Activated T-cell treated with anti-CD3 and anti-CD28 coated beads, Interleukin-2, amount 50 U/mL, for 24 hours (primary cell): ENCODE measurements at regions not wholly inside any gene's neighbourhood (a gene's known extent, or its start where the extent isn't known, plus 50 kb on each side); places are given as distances from the start of the nearest gene placed in this dataset.
"Not testable (repeated sequence)": the region's sequence is repeated elsewhere in the genome, so short reads cannot be mapped to it uniquely, and the experiment has no call there.

ENCODE experiments used
- DNase-seq: peaks from one replicate; pipeline ENCODE4 v3.0.0-alpha.2; 2020
- H3K27ac Mint-ChIP-seq: 2 replicates; pipeline ENCODE4 v1.8.0; 2020; ENCODE audit warnings: mild to moderate bottlenecking, mixed read lengths
- H3K27me3 Mint-ChIP-seq: 2 replicates; pipeline ENCODE4 v1.8.0; 2020; ENCODE audit warnings: mixed read lengths
- H3K36me3 Mint-ChIP-seq: 2 replicates; pipeline ENCODE4 v1.8.0; 2020; ENCODE audit warnings: low read depth, mixed read lengths
- H3K4me1 Mint-ChIP-seq: 2 replicates; pipeline ENCODE4 v1.8.0; 2020; ENCODE audit warnings: low read depth, mixed read lengths
- H3K4me3 Mint-ChIP-seq: 2 replicates; pipeline ENCODE4 v1.8.0; 2020; ENCODE audit warnings: mild to moderate bottlenecking, moderate library complexity, mixed read lengths
- H3K9me3 Mint-ChIP-seq: 2 replicates; pipeline ENCODE4 v1.8.0; 2020; ENCODE audit warnings: mixed read lengths

DNA sequence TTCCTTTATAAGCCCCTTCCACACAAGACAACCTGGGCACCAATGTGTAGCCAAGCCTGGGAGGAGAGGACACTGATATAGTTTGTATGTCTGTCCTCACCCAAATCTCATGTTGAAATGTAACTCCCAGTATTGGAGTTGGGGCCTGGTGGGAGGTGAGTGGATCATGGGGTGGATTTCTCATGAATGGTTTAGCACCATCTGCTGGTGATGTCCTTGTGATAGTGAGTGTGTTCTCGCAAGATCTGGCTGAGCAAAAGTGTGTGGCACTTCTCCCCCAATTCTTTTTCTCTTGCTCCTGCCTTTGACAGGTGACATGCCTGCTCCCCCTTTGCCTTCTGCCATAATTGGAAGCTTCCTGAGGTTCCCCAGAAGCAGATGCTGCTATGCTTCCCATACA is 135.8 kb downstream of the USP31 start:
- Mint-ChIP-seq H3K4me3 (no peak overlapping the region), H3K4me1 (peaks cover 2% of the 10 kb centered on the region), H3K27ac (no peak overlapping the region), H3K36me3 (no peaks in the 10 kb centered on the region), H3K27me3 (peaks cover 18% of the 10 kb centered on the region), H3K9me3 (no peaks in the 10 kb centered on the region)
- no peak for DNase-seq

DNA sequence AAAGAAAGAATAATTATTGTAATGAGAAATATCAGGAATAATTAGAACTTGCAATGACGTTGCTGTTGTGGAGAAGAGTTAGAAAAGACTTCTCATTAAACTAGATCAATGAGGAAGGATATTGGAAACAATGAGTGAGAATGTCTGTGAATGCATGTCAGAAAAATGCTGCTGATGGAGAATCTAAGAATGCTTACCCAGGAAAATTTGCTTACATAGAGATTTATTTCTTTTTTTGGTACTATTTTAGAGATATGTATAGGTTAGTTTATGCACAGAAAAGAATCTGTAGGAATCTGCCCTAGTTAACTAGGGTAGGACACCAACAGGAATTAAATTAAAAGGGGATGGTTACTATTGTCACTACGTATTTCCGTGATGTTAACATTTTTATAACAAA is 140.2 kb downstream of the USP31 start:
- Mint-ChIP-seq H3K27ac (no peak overlapping the region), H3K4me1 (no peaks in the 10 kb centered on the region), H3K4me3 (no peak overlapping the region), H3K27me3 (peaks cover 29% of the 10 kb centered on the region), H3K9me3 (no peaks in the 10 kb centered on the region), H3K36me3 (no peaks in the 10 kb centered on the region)
- DNase-seq, result no peak

DNA sequence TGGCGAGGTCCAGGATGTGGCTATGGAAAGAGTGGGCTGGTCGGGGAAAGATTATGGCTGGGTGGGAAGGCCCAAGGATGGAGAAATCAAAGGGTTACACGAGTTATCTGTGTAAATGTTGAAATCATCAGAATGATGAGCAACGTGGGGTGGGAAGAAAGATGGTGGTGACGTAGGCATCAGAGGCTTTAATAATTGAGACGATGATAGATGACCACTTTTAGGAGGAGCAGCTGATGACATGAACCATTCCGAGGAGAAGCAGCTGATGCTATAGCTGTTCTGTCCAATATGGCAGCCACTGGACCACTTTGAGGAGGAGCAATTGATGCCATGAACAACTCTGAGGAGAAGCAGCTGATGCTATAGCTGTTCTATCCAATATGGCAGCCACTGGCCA is 141.2 kb downstream of the USP31 start:
- no peaks in the 10 kb centered on the region for H3K9me3 Mint-ChIP-seq
- H3K27me3 Mint-ChIP-seq, result peaks cover 26% of the 10 kb centered on the region
- no peaks in the 10 kb centered on the region for H3K36me3 Mint-ChIP-seq
- no peak for DNase-seq
- H3K4me1 Mint-ChIP-seq, result no peaks in the 10 kb centered on the region
- H3K4me3 Mint-ChIP-seq, result no peak overlapping the region
- H3K27ac Mint-ChIP-seq, result no peak overlapping the region

DNA sequence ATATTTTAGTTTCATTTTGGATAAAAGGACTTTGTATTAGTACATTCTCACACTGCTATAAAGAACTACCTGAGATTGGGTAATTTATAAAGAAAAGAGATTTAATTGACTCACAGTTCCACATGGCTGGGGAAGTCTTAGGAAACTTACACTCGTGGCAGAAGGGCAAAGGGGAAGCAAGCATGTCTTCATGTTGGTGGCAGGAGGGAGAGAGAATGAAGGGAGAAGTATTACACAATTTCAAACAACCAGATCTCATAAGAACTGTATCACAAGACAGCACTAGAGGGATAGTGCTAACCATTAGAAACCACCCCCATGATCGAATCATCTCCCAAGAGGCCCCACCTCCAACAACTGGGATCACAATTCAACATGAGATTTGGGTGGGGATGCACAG is 142.9 kb downstream of the USP31 start:
- no peak for DNase-seq
- no peak overlapping the region for H3K4me3 Mint-ChIP-seq
- H3K36me3 Mint-ChIP-seq, result no peaks in the 10 kb centered on the region
- H3K9me3 Mint-ChIP-seq, result no peaks in the 10 kb centered on the region
- no peaks in the 10 kb centered on the region for H3K4me1 Mint-ChIP-seq
- no peak overlapping the region for H3K27ac Mint-ChIP-seq
- H3K27me3 Mint-ChIP-seq, result peaks cover 32% of the 10 kb centered on the region

DNA sequence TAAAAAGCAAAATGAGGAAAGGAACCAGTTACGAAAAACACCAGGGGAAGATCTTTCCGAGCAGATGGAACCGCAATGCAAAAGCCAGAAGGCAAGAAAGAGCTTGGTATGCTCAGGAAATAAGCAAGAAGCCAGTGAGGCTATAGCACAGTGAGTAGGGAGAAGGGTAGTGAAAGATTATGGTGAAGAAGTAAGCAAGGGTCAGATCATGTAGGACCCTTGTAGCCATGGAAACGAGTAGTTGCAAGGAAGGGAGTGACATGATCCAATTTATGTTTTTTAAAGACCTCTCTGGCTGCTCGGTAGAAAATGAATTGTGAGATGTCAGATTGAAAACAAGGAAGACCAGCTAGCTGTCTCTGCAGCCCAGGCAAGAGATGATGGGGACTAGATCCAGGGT is 143.3 kb downstream of the USP31 start:
- H3K36me3 Mint-ChIP-seq, result no peaks in the 10 kb centered on the region
- peaks cover 32% of the 10 kb centered on the region for H3K27me3 Mint-ChIP-seq
- DNase-seq, result no peak
- H3K9me3 Mint-ChIP-seq, result no peaks in the 10 kb centered on the region
- no peaks in the 10 kb centered on the region for H3K4me1 Mint-ChIP-seq
- H3K4me3 Mint-ChIP-seq, result no peak overlapping the region
- H3K27ac Mint-ChIP-seq, result no peak overlapping the region

DNA sequence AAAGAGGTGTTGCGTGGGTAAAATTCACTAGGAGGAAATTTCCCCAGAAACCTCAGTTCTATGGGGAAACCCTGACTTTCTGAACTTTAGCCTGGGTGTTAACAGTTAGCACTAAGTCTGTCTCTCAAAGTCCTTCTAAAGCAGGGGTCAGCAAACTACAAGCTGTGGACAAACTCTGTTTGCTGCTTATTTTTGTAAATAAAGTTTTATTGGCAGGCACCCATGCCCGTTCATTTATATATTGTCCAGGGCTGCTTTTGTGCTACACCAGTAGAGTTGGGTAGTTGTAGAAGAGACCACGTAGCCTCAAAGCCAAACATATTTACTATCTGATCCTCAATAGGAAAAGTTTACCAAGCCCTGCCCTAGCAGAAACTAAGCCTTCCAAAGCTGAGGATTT is 159.7 kb downstream of the USP31 start:
- Mint-ChIP-seq H3K27me3 (peaks cover 21% of the 10 kb centered on the region), H3K36me3 (no peaks in the 10 kb centered on the region)

DNA sequence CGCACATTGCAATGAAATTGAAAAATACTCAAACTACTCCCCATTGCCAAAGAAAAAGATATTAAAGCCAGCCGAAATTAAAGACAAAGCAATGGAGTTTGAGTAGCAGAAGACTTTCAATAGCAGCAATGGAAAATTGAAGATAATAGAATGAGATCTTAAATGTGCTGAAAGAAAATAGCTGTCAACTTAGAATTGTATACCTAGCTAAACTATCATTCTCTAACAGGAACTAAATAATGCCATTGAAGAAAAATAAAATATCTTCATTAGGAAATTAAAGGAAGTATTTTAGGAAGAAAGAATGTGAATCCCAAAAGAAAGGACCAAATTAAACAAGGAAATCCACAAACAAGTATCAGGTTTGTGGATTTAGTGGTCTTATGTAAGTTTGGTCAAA is 165.6 kb downstream of the USP31 start:
- H3K27me3 Mint-ChIP-seq, result peaks cover 16% of the 10 kb centered on the region
- no peaks in the 10 kb centered on the region for H3K4me1 Mint-ChIP-seq
- DNase-seq, result no peak
- no peak overlapping the region for H3K4me3 Mint-ChIP-seq
- no peaks in the 10 kb centered on the region for H3K36me3 Mint-ChIP-seq
- H3K27ac Mint-ChIP-seq, result no peak overlapping the region
- H3K9me3 Mint-ChIP-seq, result peaks cover 34% of the 10 kb centered on the region

More for the DNA sequence above, 159.7 kb downstream of the USP31 start:
- no peak overlapping the region for H3K27ac Mint-ChIP-seq
- H3K9me3 Mint-ChIP-seq, result peaks cover 11% of the 10 kb centered on the region
- no peak overlapping the region for H3K4me3 Mint-ChIP-seq
- H3K4me1 Mint-ChIP-seq, result no peaks in the 10 kb centered on the region
- no peak for DNase-seq

DNA sequence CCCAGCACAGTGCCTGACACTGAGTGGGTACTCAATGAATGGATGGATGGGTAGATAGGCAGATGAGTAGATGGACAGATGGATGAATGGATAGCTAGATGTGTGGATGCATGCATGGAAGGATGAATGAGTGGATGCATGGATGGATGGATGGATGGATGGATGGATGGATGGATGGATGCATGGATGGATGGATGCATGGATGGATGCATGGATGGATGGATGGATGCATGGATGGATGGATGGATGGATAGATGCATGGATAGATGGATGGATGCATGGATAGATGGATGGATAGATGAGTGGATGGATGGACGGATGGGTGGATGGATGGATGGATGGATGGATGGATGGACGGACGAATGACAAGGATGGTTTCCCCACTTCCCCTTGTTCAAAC is 166.6 kb downstream of the HS3ST2 start:
- not testable (repeated sequence) for DNase-seq, H3K27ac Mint-ChIP-seq
- peaks cover 30% of the 10 kb centered on the region for H3K9me3 Mint-ChIP-seq

DNA sequence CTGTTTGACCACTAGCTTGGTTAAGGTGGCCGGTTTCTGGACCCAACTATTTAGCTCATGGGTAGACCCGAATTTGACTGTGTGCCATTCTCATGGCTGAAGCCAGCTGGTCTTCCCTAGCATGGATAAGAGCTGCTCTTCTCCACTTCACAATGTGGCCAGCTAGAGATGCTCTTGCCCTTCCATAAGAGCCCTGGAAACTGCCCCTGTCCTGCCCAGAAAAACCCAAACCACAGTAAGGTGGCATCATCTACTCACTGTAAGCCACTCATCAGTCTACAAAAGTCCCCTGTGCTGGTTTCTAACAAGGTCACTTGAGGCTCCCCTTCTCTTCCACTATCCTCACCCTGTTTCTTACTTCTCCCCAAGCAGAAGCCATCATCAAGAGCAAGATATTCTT is 165.1 kb downstream of the HS3ST2 start:
- H3K36me3 Mint-ChIP-seq, result no peaks in the 10 kb centered on the region
- H3K9me3 Mint-ChIP-seq, result peaks cover 18% of the 10 kb centered on the region
- no peak for DNase-seq
- no peak overlapping the region for H3K27ac Mint-ChIP-seq
- no peaks in the 10 kb centered on the region for H3K4me1 Mint-ChIP-seq
- H3K27me3 Mint-ChIP-seq, result peaks cover 39% of the 10 kb centered on the region
- H3K4me3 Mint-ChIP-seq, result no peak overlapping the region

More for the DNA sequence above, 166.6 kb downstream of the HS3ST2 start:
- H3K4me3 Mint-ChIP-seq, H3K4me1 Mint-ChIP-seq, H3K36me3 Mint-ChIP-seq: not testable (repeated sequence)
- peaks cover 29% of the 10 kb centered on the region for H3K27me3 Mint-ChIP-seq

DNA sequence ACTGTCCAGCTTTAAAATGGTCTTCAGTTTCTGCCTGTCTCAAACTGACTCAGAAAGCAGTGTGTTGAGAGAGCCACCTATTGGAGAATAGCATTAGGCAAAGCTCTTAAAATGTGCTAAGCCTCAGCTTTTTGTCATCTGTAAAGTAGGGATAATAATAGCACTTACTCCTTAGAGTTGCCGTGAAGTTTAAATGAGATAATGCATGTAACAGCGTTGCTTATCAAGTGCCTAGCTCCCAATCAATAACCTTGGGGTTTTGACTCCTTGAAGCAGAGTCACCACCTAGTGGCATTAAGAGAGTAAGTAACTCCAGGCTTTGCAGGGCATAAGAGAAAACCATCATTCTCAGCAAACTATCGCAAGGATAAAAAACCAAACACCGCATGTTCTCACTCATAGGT is 163.3 kb downstream of the HS3ST2 start:
- no peaks in the 10 kb centered on the region for H3K4me1 Mint-ChIP-seq
- no peak overlapping the region for H3K27ac Mint-ChIP-seq
- peaks cover 48% of the 10 kb centered on the region for H3K27me3 Mint-ChIP-seq
- H3K9me3 Mint-ChIP-seq, result peaks cover 6% of the 10 kb centered on the region
- H3K4me3 Mint-ChIP-seq, result no peak overlapping the region
- no peaks in the 10 kb centered on the region for H3K36me3 Mint-ChIP-seq
- DNase-seq, result no peak

DNA sequence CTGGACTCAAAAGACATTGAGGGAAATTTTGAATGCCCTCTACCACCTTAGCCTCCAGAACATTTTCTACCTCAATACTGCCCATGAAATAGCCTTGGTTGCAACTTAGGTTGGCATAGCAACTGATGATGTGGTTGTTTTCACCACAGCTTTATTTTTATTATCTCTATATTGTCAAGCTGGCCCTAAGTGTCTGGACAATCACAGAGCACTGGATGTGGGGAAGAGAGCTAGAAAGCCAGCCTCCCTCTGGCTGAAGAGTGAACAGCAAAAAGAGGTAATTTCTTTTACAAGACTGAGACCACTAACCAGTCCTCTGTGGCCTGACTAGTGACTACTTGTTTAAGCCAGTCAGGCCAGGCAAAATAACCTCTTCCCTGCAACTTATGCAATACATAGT is 159.6 kb downstream of the HS3ST2 start:
- no peaks in the 10 kb centered on the region for H3K4me1 Mint-ChIP-seq
- no peaks in the 10 kb centered on the region for H3K36me3 Mint-ChIP-seq
- DNase-seq, result no peak
- no peak overlapping the region for H3K4me3 Mint-ChIP-seq
- no peaks in the 10 kb centered on the region for H3K9me3 Mint-ChIP-seq
- H3K27me3 Mint-ChIP-seq, result peaks cover 59% of the 10 kb centered on the region
- no peak overlapping the region for H3K27ac Mint-ChIP-seq

DNA sequence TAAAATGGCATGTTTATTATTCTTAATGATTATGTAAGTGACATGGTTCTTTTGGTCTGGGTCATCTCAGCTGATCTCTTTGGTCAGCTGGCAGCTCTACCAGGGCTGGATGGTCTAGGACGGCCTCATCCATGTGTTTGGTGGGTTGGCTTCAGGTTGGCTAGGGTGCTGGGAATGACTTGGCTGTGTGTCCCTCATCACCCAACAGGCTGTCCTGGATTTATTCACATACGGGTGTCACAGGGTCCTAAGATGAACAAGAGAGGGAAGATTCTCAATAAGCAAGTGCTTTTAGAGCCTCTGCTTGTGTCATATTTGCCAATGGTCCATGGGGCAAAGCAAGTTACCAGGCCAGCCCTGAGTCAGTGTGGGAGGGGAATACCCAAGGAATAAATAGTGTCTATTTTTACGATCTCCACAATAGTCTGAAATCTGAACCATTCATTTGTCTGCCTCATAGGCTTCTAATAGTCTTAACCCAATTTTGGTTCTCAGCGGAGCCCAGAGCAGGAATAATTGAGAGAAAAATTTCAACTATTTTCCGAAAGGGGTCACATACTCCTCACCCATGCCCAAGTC is 157.5 kb downstream of the HS3ST2 start:
- DNase-seq, result no peak
- no peaks in the 10 kb centered on the region for H3K9me3 Mint-ChIP-seq
- H3K27me3 Mint-ChIP-seq, result peaks cover 53% of the 10 kb centered on the region
- no peaks in the 10 kb centered on the region for H3K36me3 Mint-ChIP-seq
- H3K27ac Mint-ChIP-seq, result no peak overlapping the region
- no peak overlapping the region for H3K4me3 Mint-ChIP-seq
- H3K4me1 Mint-ChIP-seq, result no peaks in the 10 kb centered on the region

DNA sequence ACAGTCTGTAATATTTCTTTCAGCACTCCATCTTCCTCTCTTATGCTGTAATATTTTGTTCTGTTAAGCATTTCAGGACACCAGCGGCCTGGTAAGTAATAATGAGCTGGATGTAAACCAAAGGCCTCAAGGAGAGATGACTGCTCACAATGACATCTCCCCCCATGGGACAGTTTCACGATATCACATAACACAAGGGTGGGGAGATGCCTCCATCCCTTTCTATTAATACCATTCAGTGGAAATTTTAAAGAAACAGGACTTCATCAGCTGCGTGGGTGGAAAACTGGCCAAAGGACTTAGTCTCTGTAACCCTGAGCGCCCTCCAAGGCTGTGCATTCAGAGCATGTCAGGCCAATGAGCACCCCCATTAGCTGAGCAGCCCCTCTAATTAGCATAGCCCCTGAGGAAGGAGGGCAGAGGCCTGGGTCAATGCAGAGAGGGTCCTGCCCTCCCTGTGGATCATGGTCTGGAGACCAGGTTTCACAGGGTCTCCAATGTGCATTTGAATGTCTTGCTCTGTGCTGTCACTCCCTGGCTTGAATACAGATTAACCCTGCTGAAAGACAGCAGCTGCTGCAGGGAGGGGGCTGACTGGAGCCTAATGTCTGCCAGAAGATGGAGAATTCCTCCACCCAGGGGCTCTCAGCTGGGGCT is 156.4 kb downstream of the HS3ST2 start:
- Mint-ChIP-seq H3K4me1 (no peaks in the 10 kb centered on the region), H3K36me3 (no peaks in the 10 kb centered on the region), H3K27me3 (peaks cover 51% of the 10 kb centered on the region), H3K4me3 (no peak overlapping the region), H3K9me3 (no peaks in the 10 kb centered on the region), H3K27ac (no peak overlapping the region)
- no peak for DNase-seq

DNA sequence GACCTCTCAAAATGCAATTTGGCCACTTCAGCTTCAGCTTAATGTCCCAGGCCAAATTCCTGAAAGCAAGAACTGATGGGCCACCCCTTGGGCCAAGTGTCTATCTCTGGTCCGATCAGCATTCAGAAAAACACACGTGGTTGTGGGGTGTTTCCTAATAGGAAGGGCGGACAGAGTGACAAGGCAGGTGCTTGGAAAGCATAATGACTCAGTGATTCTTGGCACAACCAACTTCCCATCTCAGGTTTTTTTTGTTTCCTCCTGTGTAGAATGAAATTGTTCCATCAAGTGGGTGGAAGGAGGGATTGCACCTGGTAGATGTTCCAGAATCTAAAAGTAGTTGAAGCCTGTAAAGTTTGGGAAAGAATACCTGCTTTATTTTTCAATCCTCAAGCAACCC is 155.6 kb downstream of the HS3ST2 start:
- no peak overlapping the region for H3K4me3 Mint-ChIP-seq
- no peaks in the 10 kb centered on the region for H3K9me3 Mint-ChIP-seq
- H3K27ac Mint-ChIP-seq, result no peak overlapping the region
- no peaks in the 10 kb centered on the region for H3K4me1 Mint-ChIP-seq
- H3K36me3 Mint-ChIP-seq, result no peaks in the 10 kb centered on the region
- DNase-seq, result no peak
- peaks cover 51% of the 10 kb centered on the region for H3K27me3 Mint-ChIP-seq

DNA sequence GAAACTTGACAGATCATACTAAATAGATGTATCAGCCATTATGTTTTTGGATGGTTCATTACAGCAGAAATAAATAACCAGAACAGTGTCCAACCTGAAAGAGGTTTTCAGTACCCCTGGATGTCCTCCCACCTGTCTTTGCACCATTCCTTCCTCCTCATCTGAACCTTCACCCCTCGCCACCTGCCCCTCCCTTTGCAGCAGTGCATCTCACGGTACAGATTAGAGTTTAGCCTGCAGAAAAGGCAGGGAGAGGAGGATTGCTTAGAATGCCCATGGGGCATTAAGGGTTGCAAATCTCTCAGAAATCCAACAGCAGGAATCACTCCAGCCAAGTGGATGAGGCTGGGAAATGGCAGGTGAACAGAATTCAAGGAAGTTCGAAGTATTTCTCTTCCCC is 155.0 kb downstream of the HS3ST2 start:
- H3K4me1 Mint-ChIP-seq, result no peaks in the 10 kb centered on the region
- DNase-seq, result no peak
- H3K9me3 Mint-ChIP-seq, result no peaks in the 10 kb centered on the region
- H3K4me3 Mint-ChIP-seq, result no peak overlapping the region
- H3K27me3 Mint-ChIP-seq, result peaks cover 51% of the 10 kb centered on the region
- H3K36me3 Mint-ChIP-seq, result no peaks in the 10 kb centered on the region
- H3K27ac Mint-ChIP-seq, result no peak overlapping the region
